HG03196 (cell line): ENCODE measurements at regions not wholly inside any gene's neighbourhood (a gene's known extent, or its start where the extent isn't known, plus 50 kb on each side); places are given as distances from the start of the nearest gene placed in this dataset.
"Not testable (repeated sequence)": the region's sequence is repeated elsewhere in the genome, so short reads cannot be mapped to it uniquely, and the experiment has no call there.

Experiments
- ATAC-seq: cut with Tn5 transposase; IDR thresholded peaks from one replicate; pipeline ENCODE4 v1.9.1; 2021; ENCODE audit not compliant: unreplicated experiment

- no peak for ATAC-seq
Measured at GRCh38 chrX:40885989-40886388, 150.6 kb upstream of the MED14 start.

- no peak for ATAC-seq
Measured at GRCh38 chrX:40887476-40887875, 152.1 kb upstream of the MED14 start.

GRCh38 chrX:40891798-40892197 is 156.5 kb upstream of the MED14 start:
- ATAC-seq = no peak

GRCh38 chrX:40893251-40893910 is 158.0 kb upstream of the MED14 start:
- no peak for ATAC-seq

- ATAC-seq = no peak
Measured at GRCh38 chrX:40895246-40895645, 159.9 kb upstream of the MED14 start.

GRCh38 chrX:40897718-40898270 is 162.5 kb upstream of the MED14 start:
- no peak for ATAC-seq

GRCh38 chrX:40904739-40905138 is 169.4 kb upstream of the MED14 start:
- not testable (repeated sequence) for ATAC-seq

GRCh38 chrX:40908026-40908425 is 172.7 kb upstream of the MED14 start:
- ATAC-seq = no peak

- ATAC-seq = no peak
Measured at GRCh38 chrX:40908857-40909475, 173.6 kb upstream of the MED14 start.

- no peak for ATAC-seq
Measured at GRCh38 chrX:40912166-40912565, 173.1 kb upstream of the USP9X start.

- ATAC-seq = no peak
Measured at GRCh38 chrX:40912576-40912975, 172.7 kb upstream of the USP9X start.

- ATAC-seq = no peak
Measured at GRCh38 chrX:40920351-40920750, 164.9 kb upstream of the USP9X start.

- ATAC-seq = no peak
Measured at GRCh38 chrX:40922307-40922706, 162.9 kb upstream of the USP9X start.

- not testable (repeated sequence) for ATAC-seq
Measured at GRCh38 chrX:40926739-40927427, 158.4 kb upstream of the USP9X start.

GRCh38 chrX:40928076-40928475 is 157.2 kb upstream of the USP9X start:
- no peak for ATAC-seq

GRCh38 chrX:40931921-40932320 is 153.3 kb upstream of the USP9X start:
- ATAC-seq = no peak

GRCh38 chrX:40933132-40933705 is 152.0 kb upstream of the USP9X start:
- ATAC-seq = no peak

- no peak for ATAC-seq
Measured at GRCh38 chrX:40933706-40934425, 151.4 kb upstream of the USP9X start.

- ATAC-seq = no peak
Measured at GRCh38 chrX:40936827-40937226, 148.4 kb upstream of the USP9X start.

GRCh38 chrX:40938423-40938822 is 146.8 kb upstream of the USP9X start:
- no peak for ATAC-seq

- ATAC-seq = no peak
Measured at GRCh38 chrX:40943093-40943641, 142.1 kb upstream of the USP9X start.
